GM12865 (cell line): ENCODE measurements at regions not wholly inside any gene's neighbourhood (a gene's known extent, or its start where the extent isn't known, plus 50 kb on each side); places are given as distances from the start of the nearest gene placed in this dataset.
A peak's percentile ranks its signal among the peaks of the same experiment; 100 is the strongest.
"Not testable (repeated sequence)": the region's sequence is repeated elsewhere in the genome, so short reads cannot be mapped to it uniquely, and the experiment has no call there.

ENCODE experiments used
- DNase-seq: peaks from one replicate; pipeline ENCODE4 v3.0.0; 2010; ENCODE audit warnings: low read depth
- H3K4me3 ChIP-seq: 2 replicates; pipeline ENCODE4 v1.5.1; 2011; ENCODE audit warnings: mild to moderate bottlenecking, low read depth, low read length, control low read depth
- TF ChIP-seq, protein P1 (sequence below): IDR thresholded peaks from 2 replicates; pipeline ENCODE4 v1.5.1; 2011; ENCODE audit warnings: low read length, control low read depth, low read depth, inconsistent platforms; ENCODE audit not compliant: insufficient read depth; ENCODE audit errors: missing control alignments

DNA sequence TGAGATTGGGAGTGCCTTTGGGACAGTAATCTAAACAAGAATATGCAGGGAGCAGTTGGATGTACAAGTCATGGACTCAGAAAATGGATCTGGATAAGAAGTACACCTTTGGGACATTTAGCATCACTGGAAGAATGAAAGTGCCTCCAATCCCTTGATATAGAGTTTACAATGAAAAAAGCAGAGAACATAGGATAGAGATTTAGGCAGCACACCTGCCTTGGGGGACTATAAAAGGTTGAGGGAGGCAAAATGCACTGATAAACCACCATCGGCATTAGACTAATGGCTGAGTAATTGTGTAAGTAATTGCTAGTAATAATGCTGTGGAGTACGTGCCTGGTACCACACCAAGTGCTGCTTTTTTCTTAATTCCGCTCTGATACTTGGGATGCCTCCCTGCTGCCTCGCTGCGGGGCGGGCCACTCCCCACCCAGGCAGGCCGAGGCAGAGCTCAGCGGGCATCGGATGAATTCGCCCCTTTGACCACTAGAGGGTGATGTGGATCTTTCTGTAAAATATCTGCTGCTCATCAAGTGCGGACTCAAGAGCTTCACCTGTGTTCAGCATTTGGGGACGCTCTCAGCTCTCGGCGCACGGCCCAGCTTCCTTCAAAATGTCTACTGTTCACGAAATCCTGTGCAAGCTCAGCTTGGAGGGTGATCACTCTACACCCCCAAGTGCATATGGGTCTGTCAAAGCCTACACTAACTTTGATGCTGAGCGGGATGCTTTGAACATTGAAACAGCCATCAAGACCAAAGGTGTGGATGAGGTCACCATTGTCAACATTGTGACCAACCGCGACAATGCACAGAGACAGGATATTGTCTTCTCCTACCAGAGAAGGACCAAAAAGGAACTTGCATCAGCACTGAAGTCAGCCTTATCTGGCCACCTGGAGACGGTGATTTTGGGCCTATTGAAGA is 99.9 kb downstream of the ANKRD18B start:
- DNase-seq = peak; percentile 78
- no peak overlapping the region for H3K4me3 ChIP-seq
- TF ChIP-seq, protein P1, sequence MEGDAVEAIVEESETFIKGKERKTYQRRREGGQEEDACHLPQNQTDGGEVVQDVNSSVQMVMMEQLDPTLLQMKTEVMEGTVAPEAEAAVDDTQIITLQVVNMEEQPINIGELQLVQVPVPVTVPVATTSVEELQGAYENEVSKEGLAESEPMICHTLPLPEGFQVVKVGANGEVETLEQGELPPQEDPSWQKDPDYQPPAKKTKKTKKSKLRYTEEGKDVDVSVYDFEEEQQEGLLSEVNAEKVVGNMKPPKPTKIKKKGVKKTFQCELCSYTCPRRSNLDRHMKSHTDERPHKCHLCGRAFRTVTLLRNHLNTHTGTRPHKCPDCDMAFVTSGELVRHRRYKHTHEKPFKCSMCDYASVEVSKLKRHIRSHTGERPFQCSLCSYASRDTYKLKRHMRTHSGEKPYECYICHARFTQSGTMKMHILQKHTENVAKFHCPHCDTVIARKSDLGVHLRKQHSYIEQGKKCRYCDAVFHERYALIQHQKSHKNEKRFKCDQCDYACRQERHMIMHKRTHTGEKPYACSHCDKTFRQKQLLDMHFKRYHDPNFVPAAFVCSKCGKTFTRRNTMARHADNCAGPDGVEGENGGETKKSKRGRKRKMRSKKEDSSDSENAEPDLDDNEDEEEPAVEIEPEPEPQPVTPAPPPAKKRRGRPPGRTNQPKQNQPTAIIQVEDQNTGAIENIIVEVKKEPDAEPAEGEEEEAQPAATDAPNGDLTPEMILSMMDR = peak; percentile 82

DNA sequence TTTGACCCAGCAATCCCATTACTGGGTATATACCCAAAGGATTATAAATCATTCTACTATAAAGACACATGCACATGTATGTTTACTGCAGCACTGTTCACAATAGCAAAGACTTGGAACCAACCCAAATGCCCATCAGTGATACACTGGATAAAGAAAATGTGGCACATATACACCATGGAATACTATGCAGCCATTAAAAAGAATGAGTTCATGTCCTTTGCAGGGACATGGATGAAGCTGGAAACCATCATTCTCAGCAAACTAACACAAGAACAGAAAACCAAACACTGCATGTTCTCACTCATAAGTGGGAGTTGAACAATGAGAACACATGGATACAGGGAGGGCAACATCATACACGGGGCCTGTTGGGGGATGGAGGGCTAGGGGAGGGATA is 104.3 kb downstream of the ANKRD18B start:
- H3K4me3 ChIP-seq, DNase-seq: not testable (repeated sequence)

DNA sequence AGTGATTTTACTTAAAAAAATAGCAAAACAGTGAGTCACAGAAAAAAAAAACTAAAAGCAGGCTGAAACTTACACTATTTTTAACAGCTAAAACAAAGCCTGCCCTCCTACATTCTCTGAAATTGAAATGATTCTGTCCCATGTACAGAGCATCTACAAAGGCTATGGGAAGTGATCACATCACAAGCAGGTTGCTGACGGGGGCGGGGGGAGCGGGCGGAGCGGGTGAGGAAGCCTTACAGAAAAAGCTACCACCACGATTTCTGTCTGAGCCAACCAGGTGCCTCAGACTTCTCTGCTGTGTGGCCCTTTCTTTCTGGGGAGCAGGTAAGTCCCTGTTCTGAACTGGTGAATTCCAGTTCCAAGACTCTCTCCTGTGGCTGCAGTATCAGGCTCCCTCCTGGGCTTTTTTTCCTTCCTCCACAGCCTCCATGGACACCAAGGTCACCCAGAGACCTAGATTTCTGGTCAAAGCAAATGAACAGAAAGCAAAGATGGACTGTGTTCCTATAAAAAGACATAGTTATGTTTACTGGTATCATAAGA is 104.9 kb downstream of the ANKRD18B start:
- no peak for DNase-seq
- TF ChIP-seq, protein P1 = no peak
- no peak overlapping the region for H3K4me3 ChIP-seq

GRCh38 chr9:33633636-33634035 is 109.6 kb downstream of the ANKRD18B start:
- H3K4me3 ChIP-seq = no peak overlapping the region
- no peak for DNase-seq
- TF ChIP-seq, protein P1 = no peak

DNA sequence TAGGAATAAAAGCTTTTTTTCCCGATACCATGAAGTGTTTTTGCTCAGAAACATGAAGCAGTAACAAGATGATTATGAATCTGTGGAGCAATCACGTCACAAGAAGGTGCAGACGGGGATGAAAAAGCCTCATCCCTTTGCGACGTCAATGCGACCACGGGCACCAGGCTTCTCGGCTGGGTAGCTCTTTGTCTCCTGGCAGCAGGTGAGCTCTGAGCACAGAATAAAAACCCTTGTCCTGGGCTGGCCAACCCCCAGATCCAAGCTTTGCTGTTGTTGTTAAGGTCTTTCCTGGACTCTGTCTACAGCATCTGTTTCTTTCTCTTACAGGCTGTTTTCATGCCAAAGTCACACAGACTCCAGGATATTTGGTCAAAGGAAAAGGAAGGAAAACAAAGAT is 113.8 kb downstream of the ANKRD18B start:
- no peak for DNase-seq
- TF ChIP-seq, protein P1 = no peak
- H3K4me3 ChIP-seq = no peak overlapping the region

DNA sequence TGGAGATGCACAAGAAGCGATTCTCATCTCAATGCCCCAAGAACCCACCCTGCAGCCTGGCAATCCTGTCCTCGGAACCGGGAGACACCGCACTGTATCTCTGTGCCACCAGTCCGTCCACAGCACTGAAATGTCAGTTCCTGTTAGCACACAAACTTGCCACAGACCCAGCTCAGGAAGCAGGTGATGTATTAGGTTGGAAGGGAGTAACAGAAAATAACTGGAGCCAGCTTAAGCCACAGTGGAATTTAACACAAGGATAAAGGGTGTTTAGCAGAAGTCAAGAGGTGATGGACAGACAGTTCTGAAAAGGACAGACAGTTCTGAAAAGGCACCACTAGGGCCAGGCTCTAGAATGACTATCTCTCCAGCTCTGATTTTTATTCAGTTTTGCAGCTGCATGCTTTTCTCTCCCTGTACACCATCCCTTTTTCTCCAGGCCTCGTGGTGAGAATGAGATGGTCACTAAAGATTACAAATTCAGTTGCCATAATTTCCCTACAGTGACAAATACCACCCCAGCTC is 114.4 kb downstream of the ANKRD18B start:
- TF ChIP-seq, protein P1 = no peak
- no peak for DNase-seq
- no peak overlapping the region for H3K4me3 ChIP-seq

DNA sequence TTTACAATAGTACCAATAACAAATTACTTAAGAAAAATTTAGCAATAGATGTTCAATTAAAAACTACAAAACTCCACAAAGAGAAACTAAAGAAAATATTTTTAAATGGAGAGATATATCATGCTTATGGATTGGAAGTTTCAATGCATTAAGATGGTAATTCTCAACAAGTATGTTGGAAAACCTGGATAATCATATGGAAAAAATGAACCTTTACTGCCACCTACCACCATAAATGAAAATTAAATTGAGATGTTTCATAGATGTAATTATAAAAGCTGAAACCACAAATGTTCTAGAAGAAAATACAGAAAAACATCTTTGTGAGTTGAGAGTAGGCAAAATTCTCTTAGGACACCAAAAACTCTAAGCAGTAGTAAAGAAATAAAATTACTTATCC is 121.7 kb downstream of the ANKRD18B start:
- H3K4me3 ChIP-seq = no peak overlapping the region
- TF ChIP-seq, protein P1 = no peak
- no peak for DNase-seq
